ENCODE measurements at regions not wholly inside any gene's neighbourhood (a gene's known extent, or its start where the extent isn't known, plus 50 kb on each side); places are given as distances from the start of the nearest gene placed in this dataset.

DNA sequence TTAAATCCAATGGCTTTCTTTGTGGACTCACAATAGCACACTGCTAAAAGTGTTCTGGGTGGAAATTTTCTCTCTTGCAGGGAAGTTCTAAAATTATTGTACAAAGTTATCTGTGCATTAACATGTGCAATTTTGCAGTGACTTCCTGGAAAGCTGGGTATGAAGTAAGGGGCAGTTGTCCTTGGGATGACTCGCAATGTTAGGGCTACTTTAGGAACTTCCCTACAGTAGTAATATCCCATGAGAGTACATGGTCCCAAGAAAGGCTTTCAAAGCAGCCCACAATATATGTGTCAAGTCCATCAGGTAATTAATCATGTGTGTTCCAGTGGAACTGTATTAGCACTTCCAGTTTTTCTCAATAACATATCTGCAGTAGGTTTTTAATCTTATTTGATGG is 201.0 kb upstream of the UBE2E2 start:
- no peaks in the 10 kb centered on the region for H3K9me3 ChIP-seq
- no peak for DNase-seq
- H3K27me3 ChIP-seq: no peaks in the 10 kb centered on the region
- H3K36me3 ChIP-seq: no peaks in the 10 kb centered on the region
- H3K27ac ChIP-seq: no peak overlapping the region
- H3K4me3 ChIP-seq: no peak overlapping the region
- intact Hi-C loops (cut with DNase I; ENCODE audit: low total_unique reads): no loop called here
- peaks cover 0 to 5% (median 3%) of the 10 kb centered on the region in 4 donors for H3K4me1 ChIP-seq
- TF ChIP-seq, protein P1, sequence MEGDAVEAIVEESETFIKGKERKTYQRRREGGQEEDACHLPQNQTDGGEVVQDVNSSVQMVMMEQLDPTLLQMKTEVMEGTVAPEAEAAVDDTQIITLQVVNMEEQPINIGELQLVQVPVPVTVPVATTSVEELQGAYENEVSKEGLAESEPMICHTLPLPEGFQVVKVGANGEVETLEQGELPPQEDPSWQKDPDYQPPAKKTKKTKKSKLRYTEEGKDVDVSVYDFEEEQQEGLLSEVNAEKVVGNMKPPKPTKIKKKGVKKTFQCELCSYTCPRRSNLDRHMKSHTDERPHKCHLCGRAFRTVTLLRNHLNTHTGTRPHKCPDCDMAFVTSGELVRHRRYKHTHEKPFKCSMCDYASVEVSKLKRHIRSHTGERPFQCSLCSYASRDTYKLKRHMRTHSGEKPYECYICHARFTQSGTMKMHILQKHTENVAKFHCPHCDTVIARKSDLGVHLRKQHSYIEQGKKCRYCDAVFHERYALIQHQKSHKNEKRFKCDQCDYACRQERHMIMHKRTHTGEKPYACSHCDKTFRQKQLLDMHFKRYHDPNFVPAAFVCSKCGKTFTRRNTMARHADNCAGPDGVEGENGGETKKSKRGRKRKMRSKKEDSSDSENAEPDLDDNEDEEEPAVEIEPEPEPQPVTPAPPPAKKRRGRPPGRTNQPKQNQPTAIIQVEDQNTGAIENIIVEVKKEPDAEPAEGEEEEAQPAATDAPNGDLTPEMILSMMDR (IDR thresholded peaks at IDR 0.05): no peak

DNA sequence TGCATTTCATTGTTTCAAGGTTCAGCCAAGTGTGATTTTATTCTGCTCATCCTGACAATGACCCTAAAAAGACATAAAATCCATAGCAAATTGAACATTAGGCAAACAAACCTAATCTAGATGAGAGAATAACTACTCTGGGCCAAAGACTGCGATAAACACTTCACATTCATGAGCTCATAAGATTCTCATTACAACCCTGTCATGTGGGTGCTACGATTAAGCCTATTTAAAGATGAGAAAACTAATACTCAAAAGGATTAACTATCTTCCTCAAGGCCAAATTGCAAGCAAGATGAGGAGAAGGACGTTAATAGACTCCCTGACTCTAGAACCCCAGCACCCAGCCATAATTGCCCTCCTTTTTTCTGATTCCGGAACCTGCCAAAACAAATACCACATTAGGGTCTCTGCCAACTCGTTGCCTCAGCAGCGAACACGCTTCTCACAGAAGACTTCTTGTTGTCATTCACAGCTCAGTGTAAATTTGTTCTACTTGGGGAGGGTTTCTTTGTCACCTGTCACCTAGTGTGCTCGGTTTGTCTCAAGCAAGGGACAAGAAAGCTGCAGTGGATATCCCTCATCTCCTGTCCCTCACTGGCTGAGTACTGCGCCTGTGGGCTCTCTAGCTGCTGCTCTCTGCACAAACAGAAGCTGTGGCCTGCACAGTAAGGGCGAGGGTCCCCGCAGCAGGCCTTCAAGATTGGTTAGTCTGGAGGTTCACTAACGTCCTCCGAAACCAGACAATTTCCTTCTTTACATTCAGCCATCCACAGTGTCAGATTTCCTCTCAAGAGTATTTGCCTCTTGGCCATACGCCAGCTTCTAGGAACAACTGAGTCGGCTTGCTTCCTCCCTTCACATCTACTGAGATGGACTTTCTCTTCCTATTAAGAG is 200.0 kb upstream of the UBE2E2 start:
- Histone ChIP-seq H3K27ac (peak overlapping the region in 1 of 2 donors; percentile 11), H3K9me3 (no peaks in the 10 kb centered on the region), H3K27me3 (no peaks in the 10 kb centered on the region), H3K4me1 (peaks cover 0 to 5% (median 3%) of the 10 kb centered on the region in 4 donors), H3K36me3 (no peaks in the 10 kb centered on the region), H3K4me3 (no peak overlapping the region)
- intact Hi-C loops (cut with DNase I; ENCODE audit: low total_unique reads): no loop called here
- TF ChIP-seq, protein P1 (IDR thresholded peaks at IDR 0.05): no peak
- peak; percentile 36 to 65 for DNase-seq

DNA sequence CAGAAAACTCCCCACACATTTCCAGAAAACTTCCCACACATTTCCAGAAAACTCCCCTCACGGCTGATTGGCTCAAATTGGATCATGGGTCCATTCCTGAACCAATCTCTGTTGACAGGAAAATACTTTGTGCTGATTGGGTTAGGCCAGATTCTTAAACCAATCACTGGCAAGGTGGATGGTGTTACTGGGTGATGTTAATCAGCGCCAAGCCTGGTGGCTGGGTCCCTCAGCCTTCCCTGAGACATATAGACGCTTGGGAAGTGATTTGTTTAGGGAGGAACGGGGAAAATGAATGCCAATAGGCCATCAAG is 199.4 kb upstream of the UBE2E2 start:
- no peak for DNase-seq
- TF ChIP-seq, protein P1 (IDR thresholded peaks at IDR 0.05): no peak

DNA sequence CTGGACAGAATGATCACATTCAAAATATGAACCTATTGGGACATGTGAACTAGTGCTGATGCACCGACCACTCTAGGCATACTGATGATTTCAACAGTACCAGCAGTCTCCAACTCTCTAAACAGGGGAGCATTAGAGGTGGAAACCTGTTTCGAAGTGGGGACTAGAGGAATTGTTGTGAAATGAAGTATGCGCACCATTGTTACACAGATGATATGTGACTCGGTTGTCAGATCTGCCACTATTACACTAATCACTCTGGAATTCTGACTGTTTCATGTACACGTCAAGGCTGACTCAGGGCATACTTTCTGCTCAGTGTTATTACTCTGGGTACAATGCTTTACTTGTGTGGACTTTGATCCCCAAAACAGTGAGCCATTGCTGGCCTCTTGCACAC is 198.2 kb upstream of the UBE2E2 start:
- intact Hi-C loops (cut with DNase I; ENCODE audit: low total_unique reads): no loop called here
- peaks cover 0 to 5% (median 3%) of the 10 kb centered on the region in 4 donors for H3K4me1 ChIP-seq
- no peak overlapping the region for H3K4me3 ChIP-seq
- H3K27me3 ChIP-seq: no peaks in the 10 kb centered on the region
- no peaks in the 10 kb centered on the region for H3K36me3 ChIP-seq
- TF ChIP-seq, protein P1 (IDR thresholded peaks at IDR 0.05): no peak
- H3K9me3 ChIP-seq: no peaks in the 10 kb centered on the region
- no peak overlapping the region for H3K27ac ChIP-seq
- DNase-seq: no peak

More for the DNA sequence above, 199.4 kb upstream of the UBE2E2 start:
- Histone ChIP-seq H3K27ac (no peak overlapping the region), H3K4me1 (peaks cover 0 to 5% (median 3%) of the 10 kb centered on the region in 4 donors), H3K9me3 (no peaks in the 10 kb centered on the region), H3K36me3 (no peaks in the 10 kb centered on the region), H3K4me3 (no peak overlapping the region), H3K27me3 (no peaks in the 10 kb centered on the region)
- intact Hi-C loops (cut with DNase I; ENCODE audit: low total_unique reads): no loop called here

DNA sequence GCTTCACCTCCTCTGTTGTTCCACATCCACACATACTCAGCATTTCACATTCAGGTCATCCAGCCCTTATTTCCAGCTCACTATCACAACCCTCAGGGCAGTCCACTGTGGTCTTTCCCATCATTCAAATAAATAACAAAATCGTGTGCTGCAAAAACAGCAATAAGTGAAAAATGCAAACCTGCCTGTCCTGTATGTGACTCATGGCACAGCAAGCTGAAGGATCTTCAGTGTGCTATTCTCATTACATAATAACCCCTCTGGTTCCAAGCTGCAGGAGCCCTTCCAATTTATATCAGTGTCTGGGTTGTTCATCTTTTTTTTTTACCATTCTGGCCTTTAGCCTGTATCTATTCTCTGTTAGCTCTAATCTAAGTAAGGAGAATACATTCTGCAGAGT is 185.3 kb upstream of the UBE2E2 start:
- Histone ChIP-seq H3K4me1 (peaks cover 0 to 27% (median 4%) of the 10 kb centered on the region in 4 donors), H3K9me3 (no peaks in the 10 kb centered on the region), H3K4me3 (no peak overlapping the region), H3K27me3 (no peaks in the 10 kb centered on the region), H3K27ac (no peak overlapping the region), H3K36me3 (no peaks in the 10 kb centered on the region)
- TF ChIP-seq, protein P1 (IDR thresholded peaks at IDR 0.05): no peak
- intact Hi-C loops (cut with DNase I; ENCODE audit: low total_unique reads): no loop called here
- DNase-seq: no peak

Measured in tibial artery (tissue), 4 donors.